NB4 (cell line): ENCODE measurements at regions not wholly inside any gene's neighbourhood (a gene's known extent, or its start where the extent isn't known, plus 50 kb on each side); places are given as distances from the start of the nearest gene placed in this dataset.

Experiments used
- DNase-seq: peaks from one replicate; pipeline ENCODE4 v3.0.0; 2010; ENCODE audit warnings: low read depth
- H3K4me3 ChIP-seq: one replicate; pipeline ENCODE4 v1.5.1; 2011; ENCODE audit warnings: mild to moderate bottlenecking, low read depth, low read length, moderate library complexity
- MYC ChIP-seq: IDR thresholded peaks from 2 replicates; pipeline ENCODE4 v1.6.1; 2011; ENCODE audit warnings: low read depth, low read length
- POLR2A ChIP-seq: IDR thresholded peaks from 2 replicates; pipeline ENCODE4 v1.6.1; 2011; ENCODE audit warnings: mild to moderate bottlenecking; ENCODE audit not compliant: insufficient read length; ENCODE audit errors: extremely low read depth
- TF ChIP-seq, protein P1 (sequence below): IDR thresholded peaks from one replicate; pipeline ENCODE4 v1.5.1; 2012; ENCODE audit warnings: low read depth, low read length
- TF ChIP-seq, protein P2 (sequence below): IDR thresholded peaks from 2 replicates; pipeline ENCODE4 v1.6.1; 2011; ENCODE audit warnings: low read depth, low read length

DNA sequence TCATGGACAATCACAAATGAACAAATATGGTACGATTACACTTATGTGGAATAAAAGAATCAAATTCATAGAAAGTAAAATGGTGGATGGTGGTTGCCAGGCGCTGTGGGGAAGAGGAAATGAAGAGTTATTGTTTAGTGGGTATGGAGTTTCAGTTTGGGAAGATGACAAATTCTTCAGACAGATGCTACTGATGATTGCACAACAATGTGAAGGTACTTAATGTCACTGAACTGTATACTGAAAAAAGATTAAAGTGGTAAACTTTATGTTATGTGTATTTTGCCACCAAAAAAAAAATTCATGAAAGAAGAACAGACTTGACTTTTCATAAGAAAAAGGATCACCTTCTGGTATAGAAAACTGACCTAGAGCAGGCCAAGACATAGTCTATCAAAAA lies 745.6 kb upstream of the CXADR start:
- TF ChIP-seq, protein P1, sequence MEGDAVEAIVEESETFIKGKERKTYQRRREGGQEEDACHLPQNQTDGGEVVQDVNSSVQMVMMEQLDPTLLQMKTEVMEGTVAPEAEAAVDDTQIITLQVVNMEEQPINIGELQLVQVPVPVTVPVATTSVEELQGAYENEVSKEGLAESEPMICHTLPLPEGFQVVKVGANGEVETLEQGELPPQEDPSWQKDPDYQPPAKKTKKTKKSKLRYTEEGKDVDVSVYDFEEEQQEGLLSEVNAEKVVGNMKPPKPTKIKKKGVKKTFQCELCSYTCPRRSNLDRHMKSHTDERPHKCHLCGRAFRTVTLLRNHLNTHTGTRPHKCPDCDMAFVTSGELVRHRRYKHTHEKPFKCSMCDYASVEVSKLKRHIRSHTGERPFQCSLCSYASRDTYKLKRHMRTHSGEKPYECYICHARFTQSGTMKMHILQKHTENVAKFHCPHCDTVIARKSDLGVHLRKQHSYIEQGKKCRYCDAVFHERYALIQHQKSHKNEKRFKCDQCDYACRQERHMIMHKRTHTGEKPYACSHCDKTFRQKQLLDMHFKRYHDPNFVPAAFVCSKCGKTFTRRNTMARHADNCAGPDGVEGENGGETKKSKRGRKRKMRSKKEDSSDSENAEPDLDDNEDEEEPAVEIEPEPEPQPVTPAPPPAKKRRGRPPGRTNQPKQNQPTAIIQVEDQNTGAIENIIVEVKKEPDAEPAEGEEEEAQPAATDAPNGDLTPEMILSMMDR: no peak
- TF ChIP-seq MYC: no peak
- TF ChIP-seq, protein P2, sequence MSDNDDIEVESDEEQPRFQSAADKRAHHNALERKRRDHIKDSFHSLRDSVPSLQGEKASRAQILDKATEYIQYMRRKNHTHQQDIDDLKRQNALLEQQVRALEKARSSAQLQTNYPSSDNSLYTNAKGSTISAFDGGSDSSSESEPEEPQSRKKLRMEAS: no peak
- TF ChIP-seq POLR2A: no peak
- H3K4me3 ChIP-seq: no peak overlapping the region
- no peak for DNase-seq

DNA sequence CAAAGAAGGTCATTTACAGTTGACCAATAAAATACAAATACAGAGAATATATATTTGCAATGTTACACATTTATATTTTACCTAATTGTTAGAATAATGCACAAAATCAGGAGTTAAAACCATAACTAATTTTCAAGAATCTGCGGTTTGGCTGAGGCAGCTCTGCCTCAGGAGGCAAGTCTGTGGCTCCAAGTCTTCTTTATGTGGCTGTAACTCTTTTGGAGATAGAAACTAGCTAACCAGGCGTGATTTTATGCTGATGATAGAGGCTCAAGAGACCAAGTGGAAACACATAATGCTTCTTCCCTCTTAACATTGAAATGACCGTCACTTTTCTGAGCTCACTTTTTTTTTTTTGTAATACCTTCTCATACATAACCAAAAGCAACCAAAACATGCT lies 744.7 kb upstream of the CXADR start:
- no peak for DNase-seq
- no peak overlapping the region for H3K4me3 ChIP-seq
- TF ChIP-seq POLR2A (no peak), MYC (no peak)
- TF ChIP-seq, protein P1: no peak
- TF ChIP-seq, protein P2: no peak

DNA sequence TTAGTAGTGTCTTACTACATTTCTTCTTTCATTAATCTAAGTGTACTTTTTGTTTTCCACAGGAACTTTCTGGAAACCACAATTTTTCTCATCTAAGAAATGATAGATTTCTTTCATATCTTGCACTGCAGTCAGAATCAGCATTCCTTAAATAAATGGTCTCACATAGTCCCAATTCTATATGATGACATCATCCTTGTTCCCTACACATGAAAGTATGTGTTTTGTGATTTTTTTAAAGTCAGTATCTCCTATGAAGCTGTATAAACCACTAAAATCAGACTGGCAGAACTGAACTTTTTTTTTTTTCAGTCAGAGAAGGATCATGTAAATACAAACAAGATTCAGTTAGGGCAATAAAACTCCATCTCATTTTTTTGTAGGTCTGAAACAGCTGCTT lies 742.6 kb upstream of the CXADR start:
- no peak for TF ChIP-seq POLR2A
- TF ChIP-seq MYC: no peak
- TF ChIP-seq, protein P1: no peak
- H3K4me3 ChIP-seq: no peak overlapping the region
- DNase-seq: no peak

DNA sequence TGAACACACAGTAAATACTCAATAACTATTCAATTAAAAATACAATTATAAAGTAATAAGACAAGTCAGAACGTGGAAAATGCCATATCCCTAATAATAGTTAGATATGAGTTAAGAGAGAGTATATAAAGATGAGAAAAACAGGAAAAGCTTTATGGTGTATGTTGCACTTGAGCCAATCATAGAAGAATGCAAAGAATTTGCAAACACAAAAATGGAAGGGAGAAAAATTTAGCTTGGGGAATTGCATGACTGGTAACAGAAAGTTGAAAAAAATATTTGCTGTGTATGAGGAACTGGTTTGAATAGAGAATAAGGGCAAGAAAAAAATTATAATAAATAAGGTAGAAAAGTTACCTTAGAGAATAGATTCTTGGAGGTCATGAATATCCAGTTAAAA lies 739.6 kb upstream of the CXADR start:
- no peak overlapping the region for H3K4me3 ChIP-seq
- DNase-seq: no peak
- TF ChIP-seq MYC (no peak), POLR2A (no peak)
- TF ChIP-seq, protein P2: no peak
- TF ChIP-seq, protein P1: no peak

DNA sequence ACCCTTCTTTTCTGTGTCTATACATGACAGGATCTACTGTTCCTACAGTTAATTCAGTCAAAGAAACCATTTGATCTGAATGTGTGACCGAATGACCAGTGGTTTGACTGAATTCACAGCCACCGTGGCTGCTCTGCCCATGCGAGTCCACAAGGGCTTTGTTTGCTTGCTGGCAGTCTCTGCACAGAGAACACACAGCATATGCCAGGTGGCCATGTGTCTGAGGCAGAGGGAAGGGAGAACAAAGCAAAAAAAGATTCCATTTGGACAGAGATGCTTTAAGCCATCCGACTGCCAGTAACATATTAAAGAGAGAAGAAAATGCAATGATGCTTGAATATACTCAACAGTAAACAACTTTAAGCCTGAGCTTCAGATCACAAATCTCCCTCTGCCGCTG lies 737.8 kb upstream of the CXADR start:
- no peak overlapping the region for H3K4me3 ChIP-seq
- DNase-seq: no peak
- TF ChIP-seq POLR2A (no peak), MYC (no peak)
- TF ChIP-seq, protein P2: no peak
- TF ChIP-seq, protein P1: no peak

DNA sequence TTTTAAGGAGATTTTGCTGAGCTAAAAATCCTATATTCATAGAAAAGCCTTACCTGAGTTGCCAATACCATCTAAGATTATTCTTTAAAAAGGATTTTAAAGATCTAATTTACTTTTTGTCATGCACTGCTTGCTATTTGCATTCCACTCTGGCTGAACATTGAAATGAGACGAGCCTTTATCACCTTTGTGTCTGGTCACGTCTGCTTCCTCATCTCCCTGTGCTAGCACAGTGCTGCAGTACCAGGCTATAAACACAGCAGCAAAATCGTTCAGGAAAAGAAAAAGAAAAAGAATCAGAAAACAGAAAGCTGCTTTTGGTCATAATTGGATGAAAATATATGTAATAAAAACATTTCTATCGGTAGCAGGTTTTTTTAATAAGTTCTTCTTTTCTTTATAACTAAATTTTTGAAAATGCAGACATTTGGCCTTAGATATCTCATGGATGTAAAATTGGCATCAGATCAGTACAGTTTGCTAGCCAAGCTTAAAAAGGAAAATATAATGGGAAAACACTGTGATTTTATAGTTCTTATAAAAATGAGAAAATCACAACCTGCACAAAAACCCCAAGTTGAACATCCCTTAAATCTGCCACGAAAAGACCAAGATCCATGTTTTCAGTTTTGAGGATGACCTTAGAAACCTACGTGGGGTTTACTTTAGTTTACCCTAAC lies 735.7 kb upstream of the CXADR start:
- no peak overlapping the region for H3K4me3 ChIP-seq
- TF ChIP-seq, protein P1: no peak
- no peak for DNase-seq
